ENCODE measurements at regions not wholly inside any gene's neighbourhood (a gene's known extent, or its start where the extent isn't known, plus 50 kb on each side); places are given as distances from the start of the nearest gene placed in this dataset.

DNA sequence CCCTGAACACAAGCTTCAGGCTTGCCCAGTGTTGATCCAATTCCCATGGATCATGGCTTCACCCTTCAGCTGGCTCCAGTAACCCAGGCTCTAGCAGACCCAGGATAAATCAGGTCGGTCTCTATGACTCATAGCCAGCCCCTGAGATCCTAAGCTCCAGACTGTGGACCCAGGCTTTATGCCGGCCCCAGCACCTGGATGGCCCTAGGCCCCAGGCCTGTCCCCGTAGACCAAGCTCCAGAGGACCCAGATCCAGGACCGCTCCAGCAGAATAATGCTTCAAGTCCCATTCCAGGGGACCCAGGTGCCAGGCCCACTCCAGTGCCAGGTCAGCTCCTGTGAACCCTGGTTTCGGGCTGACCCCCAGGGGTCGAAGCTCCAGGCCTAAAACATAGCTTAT is 1589.9 kb upstream of the DDX18 start:
- TF ChIP-seq, protein P1, sequence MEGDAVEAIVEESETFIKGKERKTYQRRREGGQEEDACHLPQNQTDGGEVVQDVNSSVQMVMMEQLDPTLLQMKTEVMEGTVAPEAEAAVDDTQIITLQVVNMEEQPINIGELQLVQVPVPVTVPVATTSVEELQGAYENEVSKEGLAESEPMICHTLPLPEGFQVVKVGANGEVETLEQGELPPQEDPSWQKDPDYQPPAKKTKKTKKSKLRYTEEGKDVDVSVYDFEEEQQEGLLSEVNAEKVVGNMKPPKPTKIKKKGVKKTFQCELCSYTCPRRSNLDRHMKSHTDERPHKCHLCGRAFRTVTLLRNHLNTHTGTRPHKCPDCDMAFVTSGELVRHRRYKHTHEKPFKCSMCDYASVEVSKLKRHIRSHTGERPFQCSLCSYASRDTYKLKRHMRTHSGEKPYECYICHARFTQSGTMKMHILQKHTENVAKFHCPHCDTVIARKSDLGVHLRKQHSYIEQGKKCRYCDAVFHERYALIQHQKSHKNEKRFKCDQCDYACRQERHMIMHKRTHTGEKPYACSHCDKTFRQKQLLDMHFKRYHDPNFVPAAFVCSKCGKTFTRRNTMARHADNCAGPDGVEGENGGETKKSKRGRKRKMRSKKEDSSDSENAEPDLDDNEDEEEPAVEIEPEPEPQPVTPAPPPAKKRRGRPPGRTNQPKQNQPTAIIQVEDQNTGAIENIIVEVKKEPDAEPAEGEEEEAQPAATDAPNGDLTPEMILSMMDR (IDR thresholded peaks at IDR 0.05; ENCODE audit: insufficient read depth, low read length, poor library complexity, severe bottlenecking), result no peak
- TF ChIP-seq EZH2phosphoT487 (conservative IDR thresholded peaks at IDR 0.05; ENCODE audit: low read length), result no peak
